Thyroid gland (tissue), 4 donors: ENCODE measurements at regions not wholly inside any gene's neighbourhood (a gene's known extent, or its start where the extent isn't known, plus 50 kb on each side); places are given as distances from the start of the nearest gene placed in this dataset.

Source experiments
- POLR2A ChIP-seq, 2 donors: fragments of 450-650 bp; IDR thresholded peaks; one replicate each; pipeline ENCODE4 v1.6.1; 2017; ENCODE audit warnings: antibody characterized with exemption in 2 of 2, mild to moderate bottlenecking in 2 of 2, moderate library complexity in 1 of 2
- TF ChIP-seq, protein P1 (sequence below), 6 experiments: fragments of 200-600 bp in 3 of 6; fragments of 450-650 bp in 3 of 6; sonication (generic) in 3 of 6; IDR thresholded peaks; one replicate each; pipeline ENCODE4 v1.5.1; 2016 to 2019; ENCODE audit warnings: antibody characterized with exemption in 6 of 6, mild to moderate bottlenecking in 2 of 6, inconsistent platforms in 1 of 6, moderate library complexity in 1 of 6

DNA sequence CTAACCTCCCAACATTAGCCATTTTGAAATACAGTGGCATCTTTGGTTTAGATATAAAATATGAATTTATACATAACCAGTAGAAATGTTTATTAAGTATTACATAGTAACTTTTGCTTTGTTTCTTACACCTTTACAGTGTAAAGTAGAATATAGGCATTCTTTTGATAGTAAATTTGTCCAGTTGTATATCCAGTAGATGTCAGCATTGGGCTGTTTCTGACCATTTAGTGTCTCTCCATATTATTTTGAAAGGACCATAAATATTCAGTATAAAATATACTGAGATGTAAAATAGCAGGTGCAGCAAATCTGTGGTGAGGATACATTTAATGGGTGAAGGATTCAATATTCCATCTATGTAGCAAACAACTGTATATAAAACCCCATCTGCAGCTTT, 115.8 kb upstream of the ZRANB2 start:
- TF ChIP-seq, protein P1, sequence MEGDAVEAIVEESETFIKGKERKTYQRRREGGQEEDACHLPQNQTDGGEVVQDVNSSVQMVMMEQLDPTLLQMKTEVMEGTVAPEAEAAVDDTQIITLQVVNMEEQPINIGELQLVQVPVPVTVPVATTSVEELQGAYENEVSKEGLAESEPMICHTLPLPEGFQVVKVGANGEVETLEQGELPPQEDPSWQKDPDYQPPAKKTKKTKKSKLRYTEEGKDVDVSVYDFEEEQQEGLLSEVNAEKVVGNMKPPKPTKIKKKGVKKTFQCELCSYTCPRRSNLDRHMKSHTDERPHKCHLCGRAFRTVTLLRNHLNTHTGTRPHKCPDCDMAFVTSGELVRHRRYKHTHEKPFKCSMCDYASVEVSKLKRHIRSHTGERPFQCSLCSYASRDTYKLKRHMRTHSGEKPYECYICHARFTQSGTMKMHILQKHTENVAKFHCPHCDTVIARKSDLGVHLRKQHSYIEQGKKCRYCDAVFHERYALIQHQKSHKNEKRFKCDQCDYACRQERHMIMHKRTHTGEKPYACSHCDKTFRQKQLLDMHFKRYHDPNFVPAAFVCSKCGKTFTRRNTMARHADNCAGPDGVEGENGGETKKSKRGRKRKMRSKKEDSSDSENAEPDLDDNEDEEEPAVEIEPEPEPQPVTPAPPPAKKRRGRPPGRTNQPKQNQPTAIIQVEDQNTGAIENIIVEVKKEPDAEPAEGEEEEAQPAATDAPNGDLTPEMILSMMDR (IDR thresholded peaks at IDR 0.05), result peak in 1 of 6 experiments; percentile 17
- TF ChIP-seq POLR2A (IDR thresholded peaks at IDR 0.05), result no peak
